Stimulated activated CD8-positive, alpha-beta memory T cell treated with anti-CD3 and anti-CD28 coated beads, Interleukin-7, amount 100 ng/mL, for 4 hours (primary cell): ENCODE measurements at regions not wholly inside any gene's neighbourhood (a gene's known extent, or its start where the extent isn't known, plus 50 kb on each side); places are given as distances from the start of the nearest gene placed in this dataset.

Source experiments
- DNase-seq, 2 donors: peaks; one replicate each; pipeline ENCODE4 v3.0.0-alpha.2; 2020; ENCODE audit warnings: low read depth in 2 of 2

- DNase-seq: no peak
Measured at GRCh38 chr7:140242057-140243031, 65.6 kb upstream of the KDM7A start.

GRCh38 chr7:140239653-140239935, 62.8 kb upstream of the KDM7A start:
- DNase-seq: no peak

GRCh38 chr7:140238778-140239652, 62.2 kb upstream of the KDM7A start:
- DNase-seq: no peak

GRCh38 chr7:140237390-140237789, 60.6 kb upstream of the KDM7A start:
- DNase-seq: no peak

- DNase-seq: no peak
Measured at GRCh38 chr7:140236626-140237025, 59.8 kb upstream of the KDM7A start.

- no peak for DNase-seq
Measured at GRCh38 chr7:140235114-140235513, 58.3 kb upstream of the KDM7A start.

- DNase-seq: no peak
Measured at GRCh38 chr7:140232957-140233917, 56.5 kb upstream of the KDM7A start.

- no peak for DNase-seq
Measured at GRCh38 chr7:140231771-140232491, 55.1 kb upstream of the KDM7A start.

GRCh38 chr7:140230861-140231770, 54.3 kb upstream of the KDM7A start:
- DNase-seq: peak; percentile 61 to 62

GRCh38 chr7:140230516-140230860, 53.7 kb upstream of the KDM7A start:
- DNase-seq: peak; percentile 50 to 78

GRCh38 chr7:140229591-140230515, 53.1 kb upstream of the KDM7A start:
- DNase-seq: peak; percentile 47 to 50

- no peak for DNase-seq
Measured at GRCh38 chr7:140229101-140229525, 52.3 kb upstream of the KDM7A start.
